K562 (cell line): ENCODE measurements at regions not wholly inside any gene's neighbourhood (a gene's known extent, or its start where the extent isn't known, plus 50 kb on each side); places are given as distances from the start of the nearest gene placed in this dataset.

ENCODE experiments used
- ATAC-seq: fragments of 200-7000 bp; cut with Tn5 transposase; 3 replicates; pipeline ENCODE4 v1.9.1; 2020; ENCODE audit warnings: moderate library complexity
- BruUV-seq: library from RNA; stranded (reverse); fragments of 400-500 nt; replicated peaks from 2 replicates; lab custom pipeline; 2021; lab: Mats Ljungman, UMichigan
- CTCF ChIA-PET: fragments of 300-600 bp; formaldehyde crosslinking; extraction: SDS; loops from one replicate; lab custom pipeline; 2021; ENCODE audit warnings: low intra/inter-chr PET ratio; lab: Yijun Ruan, JAX
- POLR2A ChIA-PET: fragments of 300-600, 350-650 bp; sonication (Branson Sonifier 250); formaldehyde crosslinking; extraction: SDS; loops from one replicate; lab custom pipeline; 2021; ENCODE audit warnings: antibody characterized with exemption, inconsistent platforms; lab: Yijun Ruan, JAX
- DNase-seq, 4 experiments: peaks; one replicate each; pipeline versions ENCODE4 v3.0.0 to v3.0.0-alpha.2; 2011 to 2018; ENCODE audit warnings: low spot score in 3 of 4, mixed read lengths in 3 of 4; ENCODE audit errors: extremely low read depth in 1 of 4
- FAIRE-seq: peaks from 2 replicates; lab custom pipeline; 2011; peaks lifted over from hg19 to GRCh38; lab: Jason Lieb, UNC
- H2AFZ ChIP-seq: 2 replicates; pipeline ENCODE4 v1.6.0; 2011; ENCODE audit warnings: low read depth, low read length, control low read depth, inconsistent platforms
- H3K27ac ChIP-seq: fragments of 200-600 bp; 3 replicates; pipeline ENCODE4 v1.8.0; 2011; ENCODE audit warnings: low read depth, mild to moderate bottlenecking, control low read depth, inconsistent platforms, low read length, moderate library complexity, mixed read lengths; ENCODE audit errors: extremely low read depth
- H3K27me3 ChIP-seq, 2 experiments: fragments of 300-600 bp in 1 of 2; 2 replicates in 1 of 2; 3 replicates in 1 of 2; pipeline versions ENCODE4 v1.6.0 to v1.8.0; 2011; ENCODE audit warnings: inconsistent platforms in 2 of 2, low read length in 2 of 2, mild to moderate bottlenecking in 1 of 2, mixed read lengths in 1 of 2, moderate library complexity in 1 of 2; ENCODE audit not compliant: control insufficient read depth in 2 of 2, insufficient read depth in 2 of 2
- H3K36me3 ChIP-seq: fragments of 300-600 bp; 3 replicates; pipeline ENCODE4 v1.8.0; 2011; ENCODE audit warnings: mild to moderate bottlenecking, low read length, inconsistent platforms; ENCODE audit not compliant: control insufficient read depth, insufficient read depth
- H3K4me1 ChIP-seq, 2 experiments: fragments of 200-600 bp in 1 of 2; replicated peaks in 1 of 2; 2 replicates in 1 of 2; 3 replicates in 1 of 2; pipeline versions ENCODE4 v1.5.1 to v1.8.0; 2011; ENCODE audit warnings: inconsistent platforms in 2 of 2, low read length in 2 of 2, mild to moderate bottlenecking in 1 of 2, mixed read lengths in 1 of 2, moderate library complexity in 1 of 2; ENCODE audit not compliant: control insufficient read depth in 2 of 2, insufficient read depth in 2 of 2
- H3K4me2 ChIP-seq: 2 replicates; pipeline ENCODE4 v1.6.1; 2011; ENCODE audit warnings: low read length, control low read depth, inconsistent platforms, mixed read lengths; ENCODE audit not compliant: insufficient read depth
- H3K4me3 ChIP-seq: fragments of 200-600 bp; sonication (generic), shearing (Covaris generic); 2 replicates; pipeline ENCODE4 v1.5.1; 2016; ENCODE audit warnings: control low read depth, inconsistent platforms
- H3K79me2 ChIP-seq: fragments of 200-600 bp; 3 replicates; pipeline ENCODE4 v1.8.0; 2011; ENCODE audit warnings: low read length, inconsistent platforms; ENCODE audit not compliant: control insufficient read depth, insufficient read depth
- H3K9ac ChIP-seq, 2 experiments: 2 replicates each; pipeline versions ENCODE4 v1.6.0 to v1.6.1; 2011; ENCODE audit warnings: low read depth in 2 of 2, low read length in 2 of 2, control low read depth in 1 of 2, inconsistent platforms in 1 of 2, mild to moderate bottlenecking in 1 of 2, mixed read lengths in 1 of 2; ENCODE audit not compliant: insufficient read depth in 1 of 2
- H3K9me1 ChIP-seq: one replicate; pipeline ENCODE4 v1.6.0; 2011; ENCODE audit warnings: inconsistent platforms, mild to moderate bottlenecking, low read length, moderate library complexity; ENCODE audit not compliant: control insufficient read depth, insufficient read depth
- H3K9me3 ChIP-seq: replicated peaks from 2 replicates; pipeline ENCODE4 v1.5.1; 2011; ENCODE audit warnings: low read depth, low read length, inconsistent platforms; ENCODE audit not compliant: control insufficient read depth, insufficient read depth
- H4K20me1 ChIP-seq: replicated peaks from 2 replicates; pipeline ENCODE4 v1.6.1; 2011; ENCODE audit warnings: low read length, inconsistent platforms, mixed read lengths; ENCODE audit not compliant: control insufficient read depth, insufficient read depth
- ARNT ChIP-seq, 2 experiments: fragments of 450-650 bp; IDR thresholded peaks; 2 replicates each; pipeline ENCODE4 v1.6.1; 2016; ENCODE audit warnings: mild to moderate bottlenecking in 1 of 2
- MIER1 ChIP-seq: fragments of 450-650 bp; IDR thresholded peaks from 2 replicates; pipeline ENCODE4 v1.6.1; 2016; ENCODE audit warnings: antibody characterized with exemption, mild to moderate bottlenecking, low read depth
- MYC ChIP-seq, 2 experiments: fragments of 250-450 bp in 1 of 2; sonication (Bioruptor Pico) in 1 of 2; IDR thresholded peaks; 2 replicates each; pipeline versions ENCODE4 v1.5.1 to v1.6.1; 2012 to 2021; ENCODE audit warnings: low read depth in 2 of 2, borderline replicate concordance in 1 of 2, improper control_type of control experiment in 1 of 2, low read length in 1 of 2, mild to moderate bottlenecking in 1 of 2, moderate library complexity in 1 of 2
- POLR3G ChIP-seq: IDR thresholded peaks from 2 replicates; pipeline ENCODE4 v1.6.1; 2011; ENCODE audit not compliant: insufficient read length, insufficient replicate concordance; ENCODE audit errors: extremely low read depth
- PRPF4 ChIP-seq: fragments of 200-400 bp; formaldehyde crosslinking; IDR thresholded peaks from one replicate; pipeline ENCODE4 v1.6.1; 2017; ENCODE audit warnings: low read length, low read depth, mild to moderate bottlenecking; ENCODE audit not compliant: insufficient read depth, poor library complexity, severe bottlenecking
- ZKSCAN3 ChIP-seq: fragments of 250-450 bp; sonication (Bioruptor Pico); IDR thresholded peaks from 2 replicates; pipeline ENCODE4 v1.4.0; 2020
- ZNF232 ChIP-seq: sonication (generic); formaldehyde crosslinking; IDR thresholded peaks from 2 replicates; pipeline ENCODE4 v1.8.0; 2022; ENCODE audit warnings: mild to moderate bottlenecking, missing genetic modification reagents
- ZNF311 ChIP-seq: fragments of 250-450 bp; sonication (Bioruptor Pico); IDR thresholded peaks from 2 replicates; pipeline ENCODE4 v1.4.0; 2020; ENCODE audit warnings: mild to moderate bottlenecking, moderate library complexity
- WGBS: fragments of 100-300 bp; shearing (Covaris generic); methylation state at CpG from one replicate; pipeline ENCODE4 v1.1.6; 2016; ENCODE audit warnings: low coverage, mixed read lengths; ENCODE audit not compliant: insufficient coverage; ENCODE audit errors: missing lambda C conversion rate; 5-methylcytosine and 5-hydroxymethylcytosine counted together
- in situ Hi-C: fragments of 300-500 bp; cut with MboI; formaldehyde crosslinking; loops from 4 replicates; pipeline ENCODE4 v1.15.0; 2018; ENCODE audit warnings: inconsistent platforms, mixed read lengths
- intact Hi-C: fragments of 100-400 bp; cut with micrococcal nuclease; formaldehyde crosslinking; loops from 2 replicates; pipeline ENCODE4 v1.14.2; 2022
- TF ChIP-seq, protein P1 (sequence below): fragments of 250-450 bp; sonication (Bioruptor Pico); IDR thresholded peaks from 2 replicates; pipeline ENCODE4 v1.8.0; 2021; ENCODE audit warnings: moderate library complexity, mild to moderate bottlenecking, inconsistent platforms
- TF ChIP-seq, protein P2 (sequence below): fragments of 450-650 bp; formaldehyde crosslinking; conservative IDR thresholded peaks from 2 replicates; pipeline ENCODE4 v1.4.0; 2022; ENCODE audit warnings: mild to moderate bottlenecking, missing genetic modification characterization
- TF ChIP-seq, protein P3 (sequence below): fragments of 250-450 bp; sonication (Bioruptor Pico); IDR thresholded peaks from 2 replicates; pipeline ENCODE4 v1.8.0; 2021; ENCODE audit warnings: moderate library complexity, mild to moderate bottlenecking, inconsistent platforms
- TF ChIP-seq, protein P4 (sequence below): fragments of 450-650 bp; formaldehyde crosslinking; IDR thresholded peaks from 2 replicates; pipeline ENCODE4 v1.4.0; 2022; ENCODE audit warnings: missing genetic modification characterization

DNA sequence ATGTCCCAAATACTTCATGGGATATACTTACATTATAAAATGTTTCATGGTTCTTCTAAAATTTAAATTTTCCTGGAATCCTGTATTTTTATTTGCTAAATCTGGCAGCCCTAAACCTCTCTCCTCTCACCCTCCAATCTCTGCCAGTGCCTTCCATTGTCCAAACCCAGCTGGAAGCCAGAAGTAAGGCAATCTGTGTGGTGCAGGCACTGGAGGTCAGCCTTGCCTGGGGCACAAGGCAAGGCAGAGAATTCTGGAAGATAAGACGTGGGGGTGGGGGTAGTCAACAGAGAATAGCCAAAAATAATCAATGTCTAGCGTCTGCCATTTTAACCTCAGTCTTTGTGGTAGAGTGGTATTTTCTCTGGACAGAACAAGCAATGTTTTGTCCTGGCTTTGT is 381.7 kb downstream of the GPAM start (continued):
- TF ChIP-seq MYC (IDR thresholded peaks at IDR 0.05; ENCODE audit: low read depth, low read length), result no peak
- TF ChIP-seq MYC (CRISPR knock-in tag; IDR thresholded peaks at IDR 0.05; ENCODE audit: borderline replicate concordance, low read depth), result no peak

DNA sequence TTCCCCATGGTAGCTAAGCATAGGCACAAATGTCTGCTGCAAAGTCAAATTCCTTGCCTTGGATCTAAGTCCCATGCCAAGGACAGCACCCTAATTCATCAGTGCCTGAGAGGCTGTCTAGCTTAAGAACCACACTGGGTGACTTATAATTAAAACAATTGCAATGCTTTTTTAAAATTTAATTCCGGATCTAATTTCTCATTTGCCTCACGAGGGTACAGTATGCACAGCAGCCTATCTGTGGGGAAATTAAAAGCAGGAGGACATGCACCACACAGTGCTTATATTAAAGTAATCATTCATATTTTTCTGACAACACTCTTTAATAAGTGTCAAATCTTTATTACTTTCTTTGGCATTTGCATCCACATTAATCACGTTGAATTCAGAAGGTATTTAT is 378.8 kb downstream of the GPAM start:
- H3K36me3 ChIP-seq, result no peaks in the 10 kb centered on the region
- no peak overlapping the region for H3K4me2 ChIP-seq
- no peak overlapping the region for H3K27ac ChIP-seq
- H3K4me3 ChIP-seq, result no peak overlapping the region
- H3K27me3 ChIP-seq, result no peaks in the 10 kb centered on the region
- H3K9me3 ChIP-seq, result no peaks in the 10 kb centered on the region
- in situ Hi-C loops, result no loop called here
- BruUV-seq, result no TSS peak
- no peaks in the 10 kb centered on the region for H3K79me2 ChIP-seq
- ATAC-seq (no peak), FAIRE-seq (no peak), DNase-seq (no peak)
- no peaks in the 10 kb centered on the region for H3K9me1 ChIP-seq
- no peaks in the 10 kb centered on the region for H3K4me1 ChIP-seq
- WGBS, result 4% methylated on average over 3 of the region's 3 CpGs
- H3K9ac ChIP-seq, result no peak overlapping the region
- POLR2A ChIA-PET, result no interaction called here
- no peak overlapping the region for H2AFZ ChIP-seq
- CTCF ChIA-PET, result no interaction called here
- no peak for TF ChIP-seq ZNF232 (CRISPR knock-in tag)
- no peak for TF ChIP-seq ZKSCAN3
- TF ChIP-seq, protein P1, sequence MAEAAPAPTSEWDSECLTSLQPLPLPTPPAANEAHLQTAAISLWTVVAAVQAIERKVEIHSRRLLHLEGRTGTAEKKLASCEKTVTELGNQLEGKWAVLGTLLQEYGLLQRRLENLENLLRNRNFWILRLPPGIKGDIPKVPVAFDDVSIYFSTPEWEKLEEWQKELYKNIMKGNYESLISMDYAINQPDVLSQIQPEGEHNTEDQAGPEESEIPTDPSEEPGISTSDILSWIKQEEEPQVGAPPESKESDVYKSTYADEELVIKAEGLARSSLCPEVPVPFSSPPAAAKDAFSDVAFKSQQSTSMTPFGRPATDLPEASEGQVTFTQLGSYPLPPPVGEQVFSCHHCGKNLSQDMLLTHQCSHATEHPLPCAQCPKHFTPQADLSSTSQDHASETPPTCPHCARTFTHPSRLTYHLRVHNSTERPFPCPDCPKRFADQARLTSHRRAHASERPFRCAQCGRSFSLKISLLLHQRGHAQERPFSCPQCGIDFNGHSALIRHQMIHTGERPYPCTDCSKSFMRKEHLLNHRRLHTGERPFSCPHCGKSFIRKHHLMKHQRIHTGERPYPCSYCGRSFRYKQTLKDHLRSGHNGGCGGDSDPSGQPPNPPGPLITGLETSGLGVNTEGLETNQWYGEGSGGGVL, result no peak
- TF ChIP-seq POLR3G, result no peak
- TF ChIP-seq, protein P2, sequence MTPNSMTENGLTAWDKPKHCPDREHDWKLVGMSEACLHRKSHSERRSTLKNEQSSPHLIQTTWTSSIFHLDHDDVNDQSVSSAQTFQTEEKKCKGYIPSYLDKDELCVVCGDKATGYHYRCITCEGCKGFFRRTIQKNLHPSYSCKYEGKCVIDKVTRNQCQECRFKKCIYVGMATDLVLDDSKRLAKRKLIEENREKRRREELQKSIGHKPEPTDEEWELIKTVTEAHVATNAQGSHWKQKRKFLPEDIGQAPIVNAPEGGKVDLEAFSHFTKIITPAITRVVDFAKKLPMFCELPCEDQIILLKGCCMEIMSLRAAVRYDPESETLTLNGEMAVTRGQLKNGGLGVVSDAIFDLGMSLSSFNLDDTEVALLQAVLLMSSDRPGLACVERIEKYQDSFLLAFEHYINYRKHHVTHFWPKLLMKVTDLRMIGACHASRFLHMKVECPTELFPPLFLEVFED, result no peak
- no peak for TF ChIP-seq MIER1
- TF ChIP-seq ARNT (IDR thresholded peaks at IDR 0.05), result no peak
- TF ChIP-seq, protein P3, sequence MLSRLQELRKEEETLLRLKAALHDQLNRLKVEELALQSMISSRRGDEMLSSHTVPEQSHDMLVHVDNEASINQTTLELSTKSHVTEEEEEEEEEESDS (CRISPR knock-in tag), result no peak
- no peak for TF ChIP-seq ZNF311
- TF ChIP-seq, protein P4, sequence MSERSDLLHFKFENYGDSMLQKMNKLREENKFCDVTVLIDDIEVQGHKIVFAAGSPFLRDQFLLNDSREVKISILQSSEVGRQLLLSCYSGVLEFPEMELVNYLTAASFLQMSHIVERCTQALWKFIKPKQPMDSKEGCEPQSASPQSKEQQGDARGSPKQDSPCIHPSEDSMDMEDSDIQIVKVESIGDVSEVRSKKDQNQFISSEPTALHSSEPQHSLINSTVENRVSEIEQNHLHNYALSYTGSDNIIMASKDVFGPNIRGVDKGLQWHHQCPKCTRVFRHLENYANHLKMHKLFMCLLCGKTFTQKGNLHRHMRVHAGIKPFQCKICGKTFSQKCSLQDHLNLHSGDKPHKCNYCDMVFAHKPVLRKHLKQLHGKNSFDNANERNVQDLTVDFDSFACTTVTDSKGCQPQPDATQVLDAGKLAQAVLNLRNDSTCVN (CRISPR knock-in tag), result no peak
- no peak for TF ChIP-seq PRPF4
- no peaks in the 10 kb centered on the region for H4K20me1 ChIP-seq
- intact Hi-C loops, result no loop called here
